GM18868 (cell line): ENCODE measurements at regions not wholly inside any gene's neighbourhood (a gene's known extent, or its start where the extent isn't known, plus 50 kb on each side); places are given as distances from the start of the nearest gene placed in this dataset.

Experiments
- ATAC-seq: cut with Tn5 transposase; IDR thresholded peaks from one replicate; pipeline ENCODE4 v1.9.1; 2021; ENCODE audit warnings: mild to moderate bottlenecking, moderate library complexity; ENCODE audit not compliant: unreplicated experiment

DNA sequence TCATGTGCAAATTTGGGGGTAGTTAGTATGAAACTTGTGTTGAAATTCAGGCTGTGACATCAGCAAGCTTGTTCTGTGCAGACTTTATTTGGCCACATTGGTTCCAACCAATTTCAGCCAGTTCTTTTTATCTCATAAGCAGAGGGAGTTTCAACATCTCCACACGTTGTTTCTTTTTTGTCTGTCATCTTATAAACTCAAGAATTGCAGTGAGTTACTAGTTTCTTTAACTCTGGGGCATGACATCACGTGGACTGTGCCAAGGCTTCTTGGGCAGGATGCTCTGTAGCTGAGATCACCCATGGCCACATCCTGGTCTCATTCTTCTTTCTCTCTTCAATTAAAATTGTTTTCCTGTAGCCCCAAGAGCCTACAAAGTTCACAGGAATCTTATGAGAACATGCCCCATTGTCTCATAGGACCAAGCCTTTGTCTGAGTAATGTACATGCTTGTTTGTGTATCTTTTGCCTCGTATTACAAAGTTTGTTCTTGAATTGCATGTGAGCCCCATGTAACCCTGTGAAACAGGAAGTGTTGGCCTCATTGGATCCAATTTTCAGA is 982.0 kb upstream of the TMEM132C start:
- ATAC-seq, result no peak

GRCh38 chr12:127286281-127286680 is 980.7 kb upstream of the TMEM132C start:
- ATAC-seq, result no peak

DNA sequence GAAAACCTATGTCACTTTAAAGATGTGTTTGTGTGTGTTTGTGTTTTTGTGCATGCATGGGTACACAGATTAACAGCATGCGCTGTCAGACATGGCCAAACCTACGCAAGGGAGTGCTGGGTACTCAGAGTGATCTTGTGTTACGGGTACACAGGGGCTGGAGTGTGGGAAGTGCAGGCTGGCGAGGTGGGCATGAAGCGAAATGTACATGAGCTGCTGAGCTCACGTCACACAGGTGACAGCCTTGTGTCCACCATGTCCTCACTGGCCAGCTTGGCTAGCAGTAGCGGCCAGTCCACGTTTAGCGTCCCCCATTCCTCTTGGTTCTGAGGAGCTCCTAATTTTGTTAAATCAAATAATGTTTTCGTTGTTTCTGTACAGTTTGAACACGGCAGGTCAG is 979.7 kb upstream of the TMEM132C start:
- ATAC-seq, result no peak

GRCh38 chr12:127290251-127290650 is 976.7 kb upstream of the TMEM132C start:
- ATAC-seq, result no peak

- no peak for ATAC-seq
These were observed 974.2 kb upstream of the TMEM132C start for GRCh38 chr12:127292736-127293135.

GRCh38 chr12:127293507-127294310 is 973.3 kb upstream of the TMEM132C start:
- no peak for ATAC-seq

DNA sequence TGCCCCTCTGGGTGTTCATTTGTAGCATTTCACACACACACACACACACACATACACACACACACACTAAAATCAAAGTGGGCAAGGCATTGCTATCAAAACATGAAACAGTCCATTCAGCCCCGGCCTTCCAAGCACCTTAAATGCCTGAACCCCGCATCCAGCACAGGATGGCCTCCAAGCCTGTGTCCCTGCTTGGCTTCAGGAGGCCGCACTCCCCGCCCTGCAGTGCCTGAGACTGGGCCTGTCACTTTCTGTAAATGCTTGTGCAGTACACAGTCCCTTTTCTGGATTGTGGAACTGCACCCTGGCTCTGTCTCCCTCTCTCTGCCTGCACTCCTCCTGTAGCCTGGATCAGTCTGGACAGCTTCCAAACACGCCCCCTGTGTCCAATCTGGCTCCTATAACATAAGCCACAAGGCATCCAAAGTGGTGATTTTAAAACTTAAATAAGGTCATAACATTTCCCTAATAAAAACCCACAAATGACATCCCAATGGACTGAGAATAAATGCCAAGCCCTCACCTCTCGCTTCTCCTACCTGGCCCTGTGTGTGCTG is 972.2 kb upstream of the TMEM132C start:
- no peak for ATAC-seq

- ATAC-seq, result no peak
These were observed 971.3 kb upstream of the TMEM132C start for GRCh38 chr12:127295630-127296029.

DNA sequence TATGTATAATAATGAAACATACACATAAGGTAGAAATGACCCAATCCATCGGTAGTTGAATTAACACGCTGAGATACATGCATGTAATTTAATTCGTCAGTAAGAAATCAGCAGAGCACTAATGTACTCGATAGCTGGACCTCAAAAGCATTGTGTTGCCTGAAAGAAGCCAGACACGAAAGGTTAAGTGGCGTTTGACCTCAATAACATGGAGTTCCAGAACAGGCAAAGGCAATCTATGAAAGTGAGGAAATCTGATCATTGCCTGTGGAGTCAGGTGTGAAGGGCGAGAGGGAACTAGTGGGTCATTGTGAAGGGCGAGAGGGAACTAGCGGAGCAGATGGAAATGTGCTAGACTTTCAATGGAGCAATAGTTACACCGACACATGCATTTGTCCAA is 970.4 kb upstream of the TMEM132C start:
- ATAC-seq, result no peak

GRCh38 chr12:127297327-127297726 is 969.6 kb upstream of the TMEM132C start:
- ATAC-seq, result no peak

DNA sequence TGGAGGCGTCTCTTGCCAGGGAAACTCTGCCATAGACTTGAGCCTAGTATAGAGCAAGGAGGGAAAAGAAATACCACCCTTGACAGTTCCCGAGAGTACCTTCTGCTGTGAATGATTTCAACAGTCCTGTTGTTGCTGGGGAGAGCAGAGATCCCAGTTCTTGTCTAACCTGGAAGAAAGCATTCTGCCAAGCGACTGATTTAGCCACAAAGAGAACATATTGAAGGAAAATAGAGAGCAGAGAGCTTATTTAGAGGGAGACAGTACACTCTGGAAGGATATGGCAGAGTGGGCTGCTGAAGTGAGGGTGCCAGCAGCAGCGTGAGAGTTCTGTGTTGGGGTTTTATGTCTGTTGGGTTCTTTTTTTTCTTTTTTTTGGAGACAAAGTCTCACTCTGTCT is 966.9 kb upstream of the TMEM132C start:
- no peak for ATAC-seq

DNA sequence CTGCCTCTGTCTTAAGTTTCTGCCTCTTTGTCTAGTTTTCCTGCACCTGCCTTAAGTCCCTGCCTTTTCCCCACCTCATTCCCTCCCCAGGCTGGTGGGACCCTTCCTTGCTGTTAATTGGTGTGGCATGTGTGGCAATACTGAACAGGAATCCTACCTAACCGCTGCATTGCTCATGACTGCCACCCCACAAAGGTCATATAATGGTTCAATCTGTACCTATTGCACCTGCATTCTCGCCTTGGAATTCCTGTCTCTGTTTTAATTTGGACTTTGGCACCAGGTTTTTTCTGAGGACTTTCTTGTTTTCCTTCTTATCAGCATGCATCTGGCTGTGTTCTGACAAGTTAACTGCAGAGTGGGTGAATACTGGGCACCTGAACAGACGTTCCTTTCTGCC is 966.2 kb upstream of the TMEM132C start:
- ATAC-seq, result no peak

- ATAC-seq, result no peak
These were observed 965.1 kb upstream of the TMEM132C start for GRCh38 chr12:127301876-127302275.

- no peak for ATAC-seq
These were observed 961.9 kb upstream of the TMEM132C start for GRCh38 chr12:127304751-127305725.

GRCh38 chr12:127306604-127307215 is 960.3 kb upstream of the TMEM132C start:
- ATAC-seq, result no peak

DNA sequence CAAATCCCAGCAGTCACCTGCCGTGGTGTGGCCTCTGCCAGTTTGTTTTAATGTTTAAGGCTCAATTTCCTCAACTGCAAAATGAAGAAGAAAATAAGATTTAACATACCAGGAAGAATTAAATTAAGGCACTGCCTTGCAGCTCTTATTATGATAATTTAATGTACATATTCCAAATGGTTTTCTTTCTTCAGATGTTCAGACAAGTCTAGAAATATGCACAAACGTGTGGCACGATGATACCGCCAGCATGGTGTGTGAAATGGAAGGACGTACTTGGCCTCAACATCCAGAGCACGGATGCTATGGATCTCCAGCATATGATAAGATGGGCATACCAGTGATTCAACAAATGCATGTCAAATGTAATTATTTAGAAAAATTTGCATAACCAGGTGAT is 959.4 kb upstream of the TMEM132C start:
- ATAC-seq, result no peak

- no peak for ATAC-seq
These were observed 958.8 kb upstream of the TMEM132C start for GRCh38 chr12:127308148-127308547.

GRCh38 chr12:127310548-127310947 is 956.4 kb upstream of the TMEM132C start:
- no peak for ATAC-seq

DNA sequence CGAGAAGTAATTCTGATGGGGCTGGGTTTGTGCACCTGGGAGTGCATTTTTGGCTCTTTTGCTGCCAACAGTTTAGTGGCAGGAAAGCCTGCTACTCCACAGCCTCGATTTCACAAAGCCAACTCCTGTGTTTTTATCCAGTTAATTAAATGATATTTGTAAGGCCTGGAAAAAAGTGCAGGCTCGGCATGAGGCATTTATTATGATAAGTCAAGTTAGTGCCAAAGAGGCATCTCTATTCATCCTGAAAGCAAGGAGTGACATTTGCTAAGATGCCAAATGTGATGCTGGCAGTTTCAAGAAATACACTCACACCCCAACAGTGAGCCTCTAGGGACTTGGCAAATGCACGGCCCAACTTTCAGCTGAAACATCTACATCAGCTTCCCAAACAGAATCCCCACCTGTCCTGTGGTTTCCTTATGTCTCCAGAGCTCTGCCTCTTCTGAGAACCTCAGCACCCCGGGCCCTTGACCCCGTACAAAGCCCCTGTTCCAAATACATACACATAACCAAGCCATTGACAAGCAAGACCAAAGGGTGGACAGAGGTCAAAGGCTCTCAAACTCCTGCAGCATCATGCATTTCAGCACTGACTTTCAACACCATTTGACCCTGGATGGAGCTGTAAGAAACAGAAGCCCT is 955.1 kb upstream of the TMEM132C start:
- no peak for ATAC-seq

- no peak for ATAC-seq
These were observed 942.3 kb upstream of the TMEM132C start for GRCh38 chr12:127324681-127325080.
